AG04450 (cell line): ENCODE measurements at regions not wholly inside any gene's neighbourhood (a gene's known extent, or its start where the extent isn't known, plus 50 kb on each side); places are given as distances from the start of the nearest gene placed in this dataset.
"Not testable (repeated sequence)": the region's sequence is repeated elsewhere in the genome, so short reads cannot be mapped to it uniquely, and the experiment has no call there.

Experiments
- CTCF ChIA-PET: fragments of 300-600, 350-600 bp; formaldehyde crosslinking; extraction: SDS; loops from one replicate; lab custom pipeline; 2022; ENCODE audit warnings: antibody characterized with exemption, inconsistent platforms; lab: Charles Lee
- POLR2A ChIA-PET: fragments of 350-600 bp; formaldehyde crosslinking; extraction: SDS; loops from one replicate; lab custom pipeline; 2021; ENCODE audit warnings: antibody characterized with exemption, inconsistent platforms; lab: Yijun Ruan, JAX
- DNase-seq: peaks from one replicate; pipeline ENCODE4 v3.0.0-alpha.2; 2011; ENCODE audit warnings: low read depth, low spot score
- H3K27ac ChIP-seq: one replicate; pipeline ENCODE4 v1.5.1; 2012; ENCODE audit warnings: low read depth, low read length, control low read depth
- H3K27me3 ChIP-seq: one replicate; pipeline ENCODE4 v1.6.0; 2012; ENCODE audit warnings: low read length; ENCODE audit not compliant: control insufficient read depth, insufficient read depth
- H3K4me3 ChIP-seq: 2 replicates; pipeline ENCODE4 v1.5.1; 2011; ENCODE audit warnings: mild to moderate bottlenecking, low read depth, low read length, control low read depth
- H3K9me3 ChIP-seq: 2 replicates; pipeline ENCODE4 v1.5.1; 2012; ENCODE audit warnings: low read length; ENCODE audit not compliant: control insufficient read depth, insufficient read depth
- TF ChIP-seq, protein P1 (sequence below): IDR thresholded peaks from 2 replicates; pipeline ENCODE4 v1.5.1; 2011; ENCODE audit warnings: low read depth, low read length, control low read depth, inconsistent platforms

DNA sequence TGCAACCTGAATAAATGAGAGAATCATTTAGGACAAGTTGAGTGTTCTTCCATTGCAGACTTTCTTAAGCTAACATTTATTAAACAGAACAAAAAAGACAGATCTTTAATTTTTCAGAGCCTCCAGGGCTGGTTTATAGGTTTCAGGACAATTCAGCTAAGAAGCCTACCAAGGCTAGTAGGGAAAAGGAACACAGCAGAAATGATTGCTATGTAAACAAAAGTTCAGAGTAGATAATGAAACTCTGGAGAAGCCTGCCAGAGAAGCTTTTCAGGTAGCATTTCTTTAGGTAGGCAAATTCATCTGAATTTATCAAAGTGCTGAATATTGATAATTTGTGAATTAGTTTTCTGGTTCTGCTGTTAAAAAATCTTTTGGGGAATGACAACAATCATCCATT is 264.2 kb downstream of the DEPDC1B start:
- no peaks in the 10 kb centered on the region for H3K27me3 ChIP-seq
- H3K27ac ChIP-seq, result no peak overlapping the region
- H3K4me3 ChIP-seq, result no peak overlapping the region
- DNase-seq, result no peak
- CTCF ChIA-PET, result no interaction called here
- H3K9me3 ChIP-seq, result no peaks in the 10 kb centered on the region; the same call in 1 of the 2 replicates
- POLR2A ChIA-PET, result no interaction called here
- TF ChIP-seq, protein P1, sequence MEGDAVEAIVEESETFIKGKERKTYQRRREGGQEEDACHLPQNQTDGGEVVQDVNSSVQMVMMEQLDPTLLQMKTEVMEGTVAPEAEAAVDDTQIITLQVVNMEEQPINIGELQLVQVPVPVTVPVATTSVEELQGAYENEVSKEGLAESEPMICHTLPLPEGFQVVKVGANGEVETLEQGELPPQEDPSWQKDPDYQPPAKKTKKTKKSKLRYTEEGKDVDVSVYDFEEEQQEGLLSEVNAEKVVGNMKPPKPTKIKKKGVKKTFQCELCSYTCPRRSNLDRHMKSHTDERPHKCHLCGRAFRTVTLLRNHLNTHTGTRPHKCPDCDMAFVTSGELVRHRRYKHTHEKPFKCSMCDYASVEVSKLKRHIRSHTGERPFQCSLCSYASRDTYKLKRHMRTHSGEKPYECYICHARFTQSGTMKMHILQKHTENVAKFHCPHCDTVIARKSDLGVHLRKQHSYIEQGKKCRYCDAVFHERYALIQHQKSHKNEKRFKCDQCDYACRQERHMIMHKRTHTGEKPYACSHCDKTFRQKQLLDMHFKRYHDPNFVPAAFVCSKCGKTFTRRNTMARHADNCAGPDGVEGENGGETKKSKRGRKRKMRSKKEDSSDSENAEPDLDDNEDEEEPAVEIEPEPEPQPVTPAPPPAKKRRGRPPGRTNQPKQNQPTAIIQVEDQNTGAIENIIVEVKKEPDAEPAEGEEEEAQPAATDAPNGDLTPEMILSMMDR, result no peak

DNA sequence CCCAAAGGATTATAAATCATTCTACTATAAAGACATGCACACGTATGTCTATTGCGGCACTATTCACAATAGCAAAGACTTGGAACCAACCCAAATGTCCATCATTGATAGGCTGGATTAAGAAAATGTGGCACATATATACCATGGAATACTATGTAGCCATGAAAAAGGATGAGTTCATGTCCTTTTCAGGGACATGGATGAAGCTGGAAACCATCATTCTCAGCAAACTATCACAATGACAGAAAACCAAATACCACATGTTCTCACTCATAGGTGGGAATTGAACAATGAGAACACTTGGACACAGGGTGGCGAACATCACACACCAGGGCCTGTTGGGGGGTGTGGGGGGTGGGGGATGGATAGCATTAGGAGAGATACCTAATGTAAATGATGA is 273.8 kb downstream of the DEPDC1B start:
- DNase-seq, CTCF ChIA-PET, H3K27me3 ChIP-seq, POLR2A ChIA-PET, H3K4me3 ChIP-seq, H3K27ac ChIP-seq, H3K9me3 ChIP-seq: not testable (repeated sequence)

DNA sequence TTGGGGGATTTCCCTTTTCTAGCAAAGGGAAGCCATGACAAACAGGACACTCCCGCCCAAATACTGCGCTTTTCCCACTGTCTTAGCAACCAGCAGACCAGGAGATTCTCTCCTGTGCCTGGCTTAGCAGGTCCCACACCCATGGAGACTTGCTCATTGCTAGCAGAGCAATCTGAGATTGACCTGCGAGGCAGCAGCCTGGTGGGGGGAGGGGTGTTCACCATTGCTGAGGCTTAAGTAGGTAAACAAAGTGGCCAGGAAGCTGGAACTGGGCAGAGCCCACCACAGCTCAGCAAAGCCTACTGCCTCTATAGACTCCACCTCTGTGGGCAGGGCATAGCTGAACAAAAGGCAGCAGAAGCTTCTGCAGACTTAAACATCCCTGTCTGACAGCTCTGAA is 279.2 kb downstream of the DEPDC1B start:
- DNase-seq, POLR2A ChIA-PET, H3K4me3 ChIP-seq, CTCF ChIA-PET, H3K27ac ChIP-seq, H3K27me3 ChIP-seq, H3K9me3 ChIP-seq: not testable (repeated sequence)

DNA sequence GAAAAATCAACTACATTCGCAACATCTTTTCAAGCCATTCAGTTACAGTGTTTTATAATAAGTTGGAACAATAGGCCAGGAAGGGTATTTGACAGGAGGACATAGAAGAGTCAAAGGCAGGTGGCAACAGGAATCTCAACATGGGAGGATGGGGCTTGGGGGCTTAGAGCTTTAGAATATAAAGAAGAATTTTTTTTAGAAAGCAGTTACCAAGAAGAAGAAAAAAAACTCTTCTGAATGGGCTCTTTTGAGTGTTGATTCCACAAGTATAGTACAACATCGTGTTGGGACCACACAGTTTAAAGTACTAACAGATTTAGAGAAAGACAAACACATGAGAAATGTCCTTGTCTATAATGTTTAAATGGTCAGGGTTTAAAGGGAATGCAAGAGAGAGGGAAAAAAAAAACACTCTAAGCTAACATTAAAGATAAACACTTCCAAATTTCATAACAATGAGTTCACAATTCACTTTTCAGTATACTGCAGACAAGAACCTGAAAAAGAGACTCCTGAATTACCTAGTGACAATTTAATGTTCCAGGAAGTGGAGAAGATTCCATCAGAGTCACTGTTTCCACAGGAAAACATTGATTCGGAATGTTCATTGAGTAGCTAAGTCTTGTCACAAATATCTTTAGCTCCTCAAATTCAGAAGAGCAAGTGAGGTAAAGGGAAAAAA is 282.3 kb downstream of the DEPDC1B start:
- ChIA-PET POLR2A (no interaction called here), CTCF (no interaction called here)
- Histone ChIP-seq H3K9me3 (peaks cover 8% of the 10 kb centered on the region), H3K4me3 (no peak overlapping the region), H3K27me3 (no peaks in the 10 kb centered on the region), H3K27ac (no peak overlapping the region)
- TF ChIP-seq, protein P1, result no peak
- no peak for DNase-seq

DNA sequence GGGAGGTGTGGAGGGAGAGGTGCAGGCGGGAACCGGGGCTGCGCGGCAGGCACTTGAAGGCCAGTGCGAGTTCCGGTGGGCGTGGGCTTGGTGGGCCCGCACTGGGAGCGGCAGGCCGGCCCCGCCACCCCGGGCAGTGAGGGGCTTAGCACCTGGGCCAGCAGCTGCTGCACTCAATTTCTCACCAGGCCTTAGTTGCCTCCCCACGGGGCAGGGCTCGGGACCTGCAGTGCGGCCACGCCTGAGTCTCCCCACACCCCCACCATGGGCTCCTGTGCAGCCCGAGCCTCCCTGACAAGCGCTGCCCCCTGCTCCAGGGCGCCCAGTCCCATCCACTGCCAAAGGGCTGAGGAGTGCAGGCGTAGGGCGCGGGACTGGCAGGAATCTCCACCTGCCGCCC is 284.5 kb downstream of the DEPDC1B start:
- H3K27ac ChIP-seq, result no peak overlapping the region
- H3K4me3 ChIP-seq, result no peak overlapping the region
- CTCF ChIA-PET, result no interaction called here
- peaks cover 8% of the 10 kb centered on the region for H3K9me3 ChIP-seq
- no peak for DNase-seq
- TF ChIP-seq, protein P1, result no peak
- H3K27me3 ChIP-seq, result no peaks in the 10 kb centered on the region
- POLR2A ChIA-PET, result no interaction called here

DNA sequence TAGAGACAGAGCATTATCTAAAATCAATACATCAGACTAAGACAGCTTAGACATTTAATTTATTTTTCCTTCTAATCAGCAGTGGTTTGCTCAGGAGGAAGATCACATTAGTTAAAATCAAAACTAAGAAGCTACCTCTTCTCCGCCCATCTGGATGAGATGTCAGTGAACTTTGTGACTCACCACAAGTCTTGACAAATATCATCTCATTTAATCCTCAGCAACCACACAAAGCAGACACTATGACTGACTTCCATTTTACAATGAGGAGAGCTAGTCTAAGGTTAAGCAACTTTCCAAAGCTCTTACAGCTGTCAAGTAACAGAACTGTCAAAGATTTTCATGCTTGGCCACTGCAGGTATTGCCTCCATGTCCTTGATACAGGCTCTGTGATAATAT is 289.5 kb downstream of the DEPDC1B start:
- H3K9me3 ChIP-seq, result peaks cover 5% of the 10 kb centered on the region
- no peak overlapping the region for H3K27ac ChIP-seq
- POLR2A ChIA-PET, result no interaction called here
- H3K27me3 ChIP-seq, result no peaks in the 10 kb centered on the region
- CTCF ChIA-PET, result no interaction called here
- no peak overlapping the region for H3K4me3 ChIP-seq
- DNase-seq, result no peak
- TF ChIP-seq, protein P1, result no peak
